SIG-M5 treated with dmso at 0.1 percent for 504 hours (cell line): ENCODE measurements at regions not wholly inside any gene's neighbourhood (a gene's known extent, or its start where the extent isn't known, plus 50 kb on each side); places are given as distances from the start of the nearest gene placed in this dataset.

ENCODE experiments used
- DNase-seq: peaks from one replicate; lab custom pipeline; 2025; ENCODE audit not compliant: unreplicated experiment; lab: John Stamatoyannopoulos, UW

DNA sequence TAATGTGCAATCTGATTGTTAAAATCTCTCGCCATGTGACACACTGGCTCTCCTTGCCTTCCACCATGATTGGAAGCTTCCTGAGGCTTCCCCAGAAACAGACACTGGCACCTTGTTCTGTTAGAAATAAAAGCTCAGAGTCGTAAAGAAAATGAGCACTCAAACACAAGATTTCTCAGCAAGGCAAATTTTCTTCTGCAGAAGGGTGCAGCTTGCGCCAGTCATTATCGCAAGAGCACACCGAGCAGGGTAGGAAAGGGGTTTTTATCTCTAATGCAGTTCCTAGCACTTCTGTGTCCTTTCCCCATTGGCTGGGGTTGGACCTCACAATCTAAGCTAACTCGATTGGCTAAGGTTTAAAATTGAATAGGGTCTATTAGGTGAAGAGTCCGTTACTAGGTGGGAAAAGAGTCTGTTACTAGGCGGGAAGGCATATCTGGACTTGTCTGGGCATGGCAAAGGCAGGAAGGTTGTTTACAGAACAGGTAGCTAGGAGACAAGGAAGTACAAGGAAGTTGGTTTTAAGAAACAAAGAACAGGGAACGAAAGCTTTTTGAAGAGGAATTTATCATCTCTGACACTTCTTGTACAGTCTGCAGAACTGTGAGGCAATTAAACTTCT, 62.6 kb upstream of the BICD1 start:
- DNase-seq: no peak

DNA sequence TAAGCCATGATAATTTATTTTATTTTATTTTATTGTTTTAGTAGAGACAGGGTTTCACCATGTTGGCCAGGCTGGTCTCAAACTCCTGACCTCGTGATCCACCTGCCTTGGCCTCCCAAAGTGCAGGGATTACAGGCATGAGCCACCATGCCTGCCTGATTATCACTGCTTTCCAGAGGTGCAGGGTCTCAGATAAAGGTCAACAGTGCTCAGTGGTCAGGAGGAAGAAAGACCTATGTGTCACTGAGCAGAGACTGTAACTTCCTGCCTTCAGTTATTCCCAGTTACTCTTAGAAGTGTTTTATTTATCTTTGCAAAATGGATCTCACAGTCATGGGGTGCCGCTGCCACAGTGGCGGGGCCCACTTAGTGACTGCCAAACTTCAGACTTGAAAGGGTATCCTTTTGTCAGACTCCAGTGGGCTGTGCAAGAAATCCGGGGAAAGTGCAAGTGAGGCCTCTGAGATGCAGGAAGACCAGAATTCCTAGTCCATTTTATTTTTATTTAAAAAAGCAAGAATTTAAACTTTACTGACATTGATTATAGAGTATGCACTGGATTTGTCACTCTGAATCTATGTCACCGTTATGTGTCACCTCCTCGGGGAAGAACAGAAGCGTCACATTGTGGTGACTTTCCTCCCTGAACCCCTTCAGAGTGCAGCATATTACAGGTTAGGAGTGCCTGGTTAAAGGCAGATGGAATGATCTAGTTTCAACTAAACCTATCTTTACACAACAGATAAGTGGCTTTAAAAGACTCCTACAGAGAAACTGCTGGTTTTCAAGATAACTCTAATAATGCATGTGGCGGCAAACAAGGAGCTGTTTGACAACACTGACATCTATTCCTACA, 59.1 kb upstream of the BICD1 start:
- DNase-seq: no peak

GRCh38 chr12:32048791-32049190, 57.9 kb upstream of the BICD1 start:
- no peak for DNase-seq

DNA sequence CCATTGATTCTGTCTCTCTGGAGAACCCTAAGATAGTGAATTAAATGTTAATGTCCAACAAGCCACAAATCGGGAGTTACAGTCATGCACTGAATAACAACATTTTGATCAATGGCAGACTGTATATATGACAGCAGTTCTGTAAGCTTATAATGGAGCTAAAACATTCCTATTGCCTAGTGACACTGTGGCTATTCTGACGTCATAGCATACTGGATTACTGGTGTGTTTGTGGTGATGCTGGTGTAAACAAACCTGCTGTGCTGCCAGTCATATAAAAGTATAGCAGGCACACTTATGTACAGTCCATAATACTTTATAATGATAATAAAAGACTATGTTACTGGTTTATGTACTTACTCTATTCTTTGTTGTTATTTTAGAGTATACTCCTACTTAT, 56.7 kb upstream of the BICD1 start:
- DNase-seq: no peak

GRCh38 chr12:32051511-32052211, 55.0 kb upstream of the BICD1 start:
- DNase-seq: peak; percentile 46

DNA sequence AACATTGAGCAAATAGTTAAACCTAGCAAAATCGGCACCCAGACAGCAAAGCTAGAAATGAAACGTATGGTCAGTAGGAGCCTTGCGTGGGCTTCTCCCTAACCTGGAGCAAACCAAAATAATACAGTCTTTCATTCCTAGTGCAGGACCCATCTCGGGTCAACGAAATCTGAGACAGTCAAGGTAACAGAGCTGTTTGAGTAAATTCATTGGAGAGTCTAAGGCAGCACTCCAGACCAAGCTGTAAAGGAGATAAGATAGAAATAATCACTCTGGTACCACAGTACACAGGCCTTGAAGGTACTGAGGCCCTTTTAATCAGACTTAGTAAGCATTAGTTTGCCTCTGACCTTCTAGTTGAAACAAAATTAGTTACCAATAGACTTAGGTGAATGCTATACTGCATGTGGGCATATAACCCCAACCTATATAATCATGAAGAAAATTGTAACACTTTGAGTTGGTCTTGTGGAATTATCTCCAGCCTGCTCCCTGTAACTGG, 54.4 kb upstream of the BICD1 start:
- no peak for DNase-seq

- no peak for DNase-seq
Observed at GRCh38 chr12:32053881-32054624, 52.6 kb upstream of the BICD1 start.
